ENCODE measurements at regions not wholly inside any gene's neighbourhood (a gene's known extent, or its start where the extent isn't known, plus 50 kb on each side); places are given as distances from the start of the nearest gene placed in this dataset.
"Not testable (repeated sequence)": the region's sequence is repeated elsewhere in the genome, so short reads cannot be mapped to it uniquely, and the experiment has no call there.

- TF ChIP-seq POLR2AphosphoS5 (IDR thresholded peaks at IDR 0.05; ENCODE audit: low read depth, low read length) (no peak), POLR2A (IDR thresholded peaks at IDR 0.05; ENCODE audit: low read depth, low read length) (no peak), TAF1 (IDR thresholded peaks at IDR 0.05; ENCODE audit: borderline replicate concordance, low read depth, low read length) (no peak)
- DNase-seq (ENCODE audit: insufficient read length) (no peak), FAIRE-seq (no peak)
These were observed 56.1 kb upstream of the EIF5 start for GRCh38 chr14:103277931-103278330.

GRCh38 chr14:103279142-103280025 is 54.7 kb upstream of the EIF5 start:
- FAIRE-seq, result no peak
- no peak for DNase-seq (ENCODE audit: insufficient read length)
- TF ChIP-seq POLR2A (IDR thresholded peaks at IDR 0.05; ENCODE audit: low read depth, low read length) (no peak), POLR2AphosphoS5 (IDR thresholded peaks at IDR 0.05; ENCODE audit: low read depth, low read length) (no peak), TAF1 (IDR thresholded peaks at IDR 0.05; ENCODE audit: borderline replicate concordance, low read depth, low read length) (no peak)

DNA sequence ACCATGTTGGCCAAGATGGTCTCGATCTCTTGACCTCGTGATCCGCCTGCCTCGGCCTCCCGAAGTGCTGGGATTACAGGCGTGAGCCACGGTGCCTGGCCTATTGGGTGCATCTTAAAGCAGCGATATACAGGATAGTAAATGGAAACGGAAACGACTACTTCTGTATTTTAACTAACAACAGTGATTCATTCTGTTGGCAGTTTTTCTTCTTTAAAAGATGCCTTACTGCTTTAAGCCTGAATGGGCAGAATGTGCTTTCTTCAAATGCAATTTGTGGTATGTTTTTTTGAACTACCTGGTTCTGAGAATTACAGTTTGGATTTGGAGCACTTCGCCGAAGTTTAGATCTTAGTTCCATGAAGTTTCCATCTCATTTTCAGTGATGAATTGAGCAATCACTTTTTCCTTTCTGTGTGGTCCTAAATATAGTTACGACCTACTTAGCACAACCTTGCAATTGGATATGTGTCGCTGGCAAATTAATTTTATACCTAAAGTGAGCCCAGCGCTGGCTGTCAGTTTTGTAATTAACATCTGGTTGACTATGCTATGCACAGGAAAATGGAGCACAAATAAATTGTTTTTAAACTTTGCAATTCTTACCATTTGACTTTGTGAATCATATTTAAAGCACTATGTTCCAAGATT is 53.6 kb upstream of the EIF5 start:
- FAIRE-seq (no peak), DNase-seq (ENCODE audit: insufficient read length) (no peak)
- TF ChIP-seq POLR2AphosphoS5 (IDR thresholded peaks at IDR 0.05; ENCODE audit: low read depth, low read length) (no peak), TAF1 (IDR thresholded peaks at IDR 0.05; ENCODE audit: borderline replicate concordance, low read depth, low read length) (no peak), POLR2A (IDR thresholded peaks at IDR 0.05; ENCODE audit: low read depth, low read length) (no peak)

GRCh38 chr14:103281496-103282231 is 52.4 kb upstream of the EIF5 start:
- FAIRE-seq (no peak), DNase-seq (ENCODE audit: insufficient read length) (no peak)
- TF ChIP-seq POLR2AphosphoS5 (IDR thresholded peaks at IDR 0.05; ENCODE audit: low read depth, low read length) (no peak), TAF1 (IDR thresholded peaks at IDR 0.05; ENCODE audit: borderline replicate concordance, low read depth, low read length) (no peak), POLR2A (IDR thresholded peaks at IDR 0.05; ENCODE audit: low read depth, low read length) (no peak)

GRCh38 chr14:103282309-103282708 is 51.7 kb upstream of the EIF5 start:
- not testable (repeated sequence) for DNase-seq (ENCODE audit: insufficient read length); FAIRE-seq

DNA sequence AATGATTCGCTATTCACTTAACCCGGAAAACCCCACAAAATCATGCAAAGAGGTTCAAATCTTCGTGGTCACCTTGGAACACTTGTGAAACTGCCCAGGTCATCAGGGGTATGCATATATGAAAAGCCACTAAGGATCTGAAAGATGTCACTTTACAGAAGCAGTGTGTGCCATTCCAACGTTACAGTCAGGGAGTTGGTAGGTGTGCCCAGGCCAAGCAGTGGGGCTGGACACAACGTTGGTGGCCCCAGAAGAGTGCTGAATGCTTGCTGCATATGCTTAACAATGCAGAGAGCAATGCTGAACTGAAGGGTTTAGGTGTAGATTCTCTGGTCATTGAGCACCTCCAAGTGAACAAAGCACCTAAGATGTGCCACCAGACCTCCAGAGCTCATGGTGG is 51.1 kb upstream of the EIF5 start:
- DNase-seq (ENCODE audit: insufficient read length) (no peak), FAIRE-seq (no peak)
- no peak for TF ChIP-seq TAF1 (IDR thresholded peaks at IDR 0.05; ENCODE audit: borderline replicate concordance, low read depth, low read length)
- no peak for TF ChIP-seq POLR2AphosphoS5 (IDR thresholded peaks at IDR 0.05; ENCODE audit: low read depth, low read length)
- no peak for TF ChIP-seq POLR2A (IDR thresholded peaks at IDR 0.05; ENCODE audit: low read depth, low read length)

DNA sequence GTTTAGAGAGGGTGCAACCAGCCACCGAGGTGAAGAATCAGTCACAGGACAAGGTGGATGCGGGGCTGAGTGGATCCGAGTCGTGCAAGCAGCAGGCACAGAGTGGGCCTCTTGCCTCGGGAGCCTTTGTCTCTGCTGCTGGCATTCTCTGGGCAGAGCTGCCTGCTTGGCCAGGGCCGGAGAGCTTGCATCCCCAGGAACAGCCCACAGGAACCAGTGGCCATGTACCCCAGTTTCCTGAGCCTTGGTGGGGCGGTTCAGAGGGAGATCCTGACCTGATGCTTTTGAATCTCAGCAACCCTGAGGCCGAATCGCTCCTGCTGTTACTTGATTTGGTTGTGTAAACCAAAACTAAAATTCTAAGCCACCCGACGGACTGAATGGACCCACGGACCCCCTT is 50.1 kb upstream of the EIF5 start:
- FAIRE-seq (no peak), DNase-seq (ENCODE audit: insufficient read length) (no peak)
- no peak for TF ChIP-seq POLR2A (IDR thresholded peaks at IDR 0.05; ENCODE audit: low read depth, low read length)
- TF ChIP-seq TAF1 (IDR thresholded peaks at IDR 0.05; ENCODE audit: borderline replicate concordance, low read depth, low read length), result no peak
- TF ChIP-seq POLR2AphosphoS5 (IDR thresholded peaks at IDR 0.05; ENCODE audit: low read depth, low read length), result no peak
